ENCODE measurements at regions not wholly inside any gene's neighbourhood (a gene's known extent, or its start where the extent isn't known, plus 50 kb on each side); places are given as distances from the start of the nearest gene placed in this dataset.
"Not testable (repeated sequence)": the region's sequence is repeated elsewhere in the genome, so short reads cannot be mapped to it uniquely, and the experiment has no call there.

- DNase-seq (ENCODE audit: low spot score), result no peak
Observed at GRCh38 chr4:60365176-60365575, 835.0 kb upstream of the ADGRL3 start.

GRCh38 chr4:60366661-60367060 lies 833.5 kb upstream of the ADGRL3 start:
- DNase-seq (ENCODE audit: low spot score), result no peak

GRCh38 chr4:60368986-60369385 lies 831.1 kb upstream of the ADGRL3 start:
- no peak for DNase-seq (ENCODE audit: low spot score)

- DNase-seq (ENCODE audit: low spot score), result no peak
Observed at GRCh38 chr4:60378010-60378409, 822.1 kb upstream of the ADGRL3 start.

GRCh38 chr4:60384516-60384915 lies 815.6 kb upstream of the ADGRL3 start:
- no peak for DNase-seq (ENCODE audit: low spot score)

GRCh38 chr4:60389633-60390032 lies 810.5 kb upstream of the ADGRL3 start:
- DNase-seq (ENCODE audit: low spot score), result no peak

GRCh38 chr4:60396341-60397049 lies 803.6 kb upstream of the ADGRL3 start:
- DNase-seq (ENCODE audit: low spot score), result no peak

GRCh38 chr4:60400593-60400992 lies 799.5 kb upstream of the ADGRL3 start:
- no peak for DNase-seq (ENCODE audit: low spot score)

GRCh38 chr4:60404027-60404426 lies 796.1 kb upstream of the ADGRL3 start:
- no peak for DNase-seq (ENCODE audit: low spot score)

- DNase-seq (ENCODE audit: low spot score), result no peak
Observed at GRCh38 chr4:60422439-60422838, 777.7 kb upstream of the ADGRL3 start.

- not testable (repeated sequence) for DNase-seq (ENCODE audit: low spot score)
Observed at GRCh38 chr4:60423573-60424184, 776.4 kb upstream of the ADGRL3 start.

- DNase-seq (ENCODE audit: low spot score), result no peak
Observed at GRCh38 chr4:60432911-60433310, 767.2 kb upstream of the ADGRL3 start.

GRCh38 chr4:60443068-60443467 lies 757.1 kb upstream of the ADGRL3 start:
- DNase-seq (ENCODE audit: low spot score), result no peak

GRCh38 chr4:60443796-60444195 lies 756.3 kb upstream of the ADGRL3 start:
- DNase-seq (ENCODE audit: low spot score), result no peak

- DNase-seq (ENCODE audit: low spot score), result no peak
Observed at GRCh38 chr4:60450054-60450453, 750.1 kb upstream of the ADGRL3 start.

GRCh38 chr4:60452266-60452665 lies 747.9 kb upstream of the ADGRL3 start:
- no peak for DNase-seq (ENCODE audit: low spot score)

- no peak for DNase-seq (ENCODE audit: low spot score)
Observed at GRCh38 chr4:60455380-60455779, 744.7 kb upstream of the ADGRL3 start.

GRCh38 chr4:60461551-60461950 lies 738.6 kb upstream of the ADGRL3 start:
- no peak for DNase-seq (ENCODE audit: low spot score)

- DNase-seq (ENCODE audit: low spot score), result no peak
Observed at GRCh38 chr4:60463857-60464502, 736.1 kb upstream of the ADGRL3 start.

- no peak for DNase-seq (ENCODE audit: low spot score)
Observed at GRCh38 chr4:60482921-60483351, 717.2 kb upstream of the ADGRL3 start.

GRCh38 chr4:60485276-60485675 lies 714.9 kb upstream of the ADGRL3 start:
- no peak for DNase-seq (ENCODE audit: low spot score)

GRCh38 chr4:60487118-60487761 lies 712.9 kb upstream of the ADGRL3 start:
- not testable (repeated sequence) for DNase-seq (ENCODE audit: low spot score)

GRCh38 chr4:60500810-60501209 lies 699.3 kb upstream of the ADGRL3 start:
- no peak for DNase-seq (ENCODE audit: low spot score)

All from HuH-7.5 (cell line).